ENCODE measurements at regions not wholly inside any gene's neighbourhood (a gene's known extent, or its start where the extent isn't known, plus 50 kb on each side); places are given as distances from the start of the nearest gene placed in this dataset.
"Not testable (repeated sequence)": the region's sequence is repeated elsewhere in the genome, so short reads cannot be mapped to it uniquely, and the experiment has no call there.

- not testable (repeated sequence) for DNase-seq (ENCODE audit: low read depth in 2 of 2)
Observed at GRCh38 chr16:66173796-66174195, 192.7 kb upstream of the CDH5 start.

- not testable (repeated sequence) for DNase-seq (ENCODE audit: low read depth in 2 of 2)
Observed at GRCh38 chr16:66173181-66173580, 193.3 kb upstream of the CDH5 start.

GRCh38 chr16:66172463-66172862, 194.0 kb upstream of the CDH5 start:
- DNase-seq (ENCODE audit: low read depth in 2 of 2), result no peak

GRCh38 chr16:66171578-66171977, 194.9 kb upstream of the CDH5 start:
- DNase-seq (ENCODE audit: low read depth in 2 of 2), result no peak

GRCh38 chr16:66170989-66171388, 195.5 kb upstream of the CDH5 start:
- DNase-seq (ENCODE audit: low read depth in 2 of 2), result no peak

GRCh38 chr16:66169817-66170216, 196.7 kb upstream of the CDH5 start:
- no peak for DNase-seq (ENCODE audit: low read depth in 2 of 2)

- no peak for DNase-seq (ENCODE audit: low read depth in 2 of 2)
Observed at GRCh38 chr16:66168777-66169176, 197.7 kb upstream of the CDH5 start.

- no peak for DNase-seq (ENCODE audit: low read depth in 2 of 2)
Observed at GRCh38 chr16:66167564-66168291, 198.8 kb upstream of the CDH5 start.

- DNase-seq (ENCODE audit: low read depth in 2 of 2), result no peak
Observed at GRCh38 chr16:66166490-66166889, 200.0 kb upstream of the CDH5 start.

GRCh38 chr16:66165879-66166278, 200.6 kb upstream of the CDH5 start:
- DNase-seq (ENCODE audit: low read depth in 2 of 2), result no peak

- DNase-seq (ENCODE audit: low read depth in 2 of 2), result no peak
Observed at GRCh38 chr16:66164581-66165247, 201.8 kb upstream of the CDH5 start.

- no peak for DNase-seq (ENCODE audit: low read depth in 2 of 2)
Observed at GRCh38 chr16:66162821-66163220, 203.7 kb upstream of the CDH5 start.

- DNase-seq (ENCODE audit: low read depth in 2 of 2), result no peak
Observed at GRCh38 chr16:66161942-66162341, 204.5 kb upstream of the CDH5 start.

GRCh38 chr16:66161269-66161668, 205.2 kb upstream of the CDH5 start:
- no peak for DNase-seq (ENCODE audit: low read depth in 2 of 2)

- no peak for DNase-seq (ENCODE audit: low read depth in 2 of 2)
Observed at GRCh38 chr16:66159987-66160386, 206.5 kb upstream of the CDH5 start.

GRCh38 chr16:66156538-66156937, 210.0 kb upstream of the CDH5 start:
- DNase-seq (ENCODE audit: low read depth in 2 of 2), result no peak

GRCh38 chr16:66155933-66156332, 210.6 kb upstream of the CDH5 start:
- no peak for DNase-seq (ENCODE audit: low read depth in 2 of 2)

GRCh38 chr16:66154801-66155200, 211.7 kb upstream of the CDH5 start:
- DNase-seq (ENCODE audit: low read depth in 2 of 2), result no peak

- DNase-seq (ENCODE audit: low read depth in 2 of 2), result no peak
Observed at GRCh38 chr16:66152823-66153393, 213.6 kb upstream of the CDH5 start.

- DNase-seq (ENCODE audit: low read depth in 2 of 2), result no peak
Observed at GRCh38 chr16:66152181-66152580, 214.3 kb upstream of the CDH5 start.

- DNase-seq (ENCODE audit: low read depth in 2 of 2), result no peak
Observed at GRCh38 chr16:66150698-66151482, 215.6 kb upstream of the CDH5 start.

GRCh38 chr16:66147291-66147690, 219.2 kb upstream of the CDH5 start:
- DNase-seq (ENCODE audit: low read depth in 2 of 2), result no peak

Measured in stimulated activated CD4-positive, alpha-beta T cell treated with anti-CD3 and anti-CD28 coated beads, Interleukin-1b, Interleukin-23, amount 100 ng/mL, for 1 hour (primary cell).